ENCODE measurements at regions not wholly inside any gene's neighbourhood (a gene's known extent, or its start where the extent isn't known, plus 50 kb on each side); places are given as distances from the start of the nearest gene placed in this dataset.

DNA sequence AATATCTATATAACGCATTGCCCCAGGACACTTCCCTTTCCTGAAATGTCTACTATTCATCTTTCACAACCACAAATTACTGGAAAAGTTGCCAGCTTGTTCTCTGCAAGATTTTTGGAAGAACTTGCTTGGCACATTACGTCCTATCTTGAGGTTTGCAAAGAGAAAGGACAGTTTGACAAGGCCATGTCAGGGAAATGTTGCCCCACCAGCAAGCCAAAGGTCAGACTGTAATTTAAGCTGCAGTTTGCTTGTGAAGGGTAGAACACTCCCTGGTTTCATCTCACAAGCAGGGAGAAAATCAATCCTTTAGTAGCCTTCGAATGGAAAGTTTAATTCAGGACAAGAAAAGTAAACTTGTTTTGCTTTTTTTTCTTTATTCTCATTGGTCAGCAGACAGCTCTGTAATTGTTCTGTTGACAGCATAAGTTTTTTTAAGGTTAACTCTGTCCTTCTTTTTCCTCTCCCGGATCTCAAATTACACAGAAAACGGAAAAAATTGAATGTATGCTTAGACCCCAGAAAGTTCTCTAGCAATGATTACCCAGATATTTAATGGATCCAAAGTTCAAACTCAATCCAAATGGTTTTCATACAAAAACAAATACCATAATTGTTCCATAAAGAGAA is 541.8 kb upstream of the NRSN1 start:
- TF ChIP-seq ESRRA (CRISPR knock-in tag; IDR thresholded peaks at IDR 0.05; ENCODE audit: borderline replicate concordance) (no peak), CBFB (CRISPR knock-in tag; IDR thresholded peaks at IDR 0.05; ENCODE audit: low read depth) (no peak), TEAD1 (CRISPR knock-in tag; IDR thresholded peaks at IDR 0.05) (no peak), RELA (CRISPR knock-in tag; IDR thresholded peaks at IDR 0.05; ENCODE audit: borderline replicate concordance) (no peak), SP1 (CRISPR knock-in tag; conservative IDR thresholded peaks at IDR 0.05) (no peak), KAT7 (CRISPR knock-in tag; IDR thresholded peaks at IDR 0.05; ENCODE audit: borderline replicate concordance) (no peak), NFE2L1 (CRISPR knock-in tag; IDR thresholded peaks at IDR 0.05) (no peak)
- TF ChIP-seq, protein P1, sequence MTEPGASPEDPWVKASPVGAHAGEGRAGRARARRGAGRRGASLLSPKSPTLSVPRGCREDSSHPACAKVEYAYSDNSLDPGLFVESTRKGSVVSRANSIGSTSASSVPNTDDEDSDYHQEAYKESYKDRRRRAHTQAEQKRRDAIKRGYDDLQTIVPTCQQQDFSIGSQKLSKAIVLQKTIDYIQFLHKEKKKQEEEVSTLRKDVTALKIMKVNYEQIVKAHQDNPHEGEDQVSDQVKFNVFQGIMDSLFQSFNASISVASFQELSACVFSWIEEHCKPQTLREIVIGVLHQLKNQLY (CRISPR knock-in tag; IDR thresholded peaks at IDR 0.05), result no peak
- TF ChIP-seq, protein P2, sequence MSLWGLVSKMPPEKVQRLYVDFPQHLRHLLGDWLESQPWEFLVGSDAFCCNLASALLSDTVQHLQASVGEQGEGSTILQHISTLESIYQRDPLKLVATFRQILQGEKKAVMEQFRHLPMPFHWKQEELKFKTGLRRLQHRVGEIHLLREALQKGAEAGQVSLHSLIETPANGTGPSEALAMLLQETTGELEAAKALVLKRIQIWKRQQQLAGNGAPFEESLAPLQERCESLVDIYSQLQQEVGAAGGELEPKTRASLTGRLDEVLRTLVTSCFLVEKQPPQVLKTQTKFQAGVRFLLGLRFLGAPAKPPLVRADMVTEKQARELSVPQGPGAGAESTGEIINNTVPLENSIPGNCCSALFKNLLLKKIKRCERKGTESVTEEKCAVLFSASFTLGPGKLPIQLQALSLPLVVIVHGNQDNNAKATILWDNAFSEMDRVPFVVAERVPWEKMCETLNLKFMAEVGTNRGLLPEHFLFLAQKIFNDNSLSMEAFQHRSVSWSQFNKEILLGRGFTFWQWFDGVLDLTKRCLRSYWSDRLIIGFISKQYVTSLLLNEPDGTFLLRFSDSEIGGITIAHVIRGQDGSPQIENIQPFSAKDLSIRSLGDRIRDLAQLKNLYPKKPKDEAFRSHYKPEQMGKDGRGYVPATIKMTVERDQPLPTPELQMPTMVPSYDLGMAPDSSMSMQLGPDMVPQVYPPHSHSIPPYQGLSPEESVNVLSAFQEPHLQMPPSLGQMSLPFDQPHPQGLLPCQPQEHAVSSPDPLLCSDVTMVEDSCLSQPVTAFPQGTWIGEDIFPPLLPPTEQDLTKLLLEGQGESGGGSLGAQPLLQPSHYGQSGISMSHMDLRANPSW (CRISPR knock-in tag; conservative IDR thresholded peaks at IDR 0.05; ENCODE audit: low read depth), result no peak
- TF ChIP-seq, protein P3, sequence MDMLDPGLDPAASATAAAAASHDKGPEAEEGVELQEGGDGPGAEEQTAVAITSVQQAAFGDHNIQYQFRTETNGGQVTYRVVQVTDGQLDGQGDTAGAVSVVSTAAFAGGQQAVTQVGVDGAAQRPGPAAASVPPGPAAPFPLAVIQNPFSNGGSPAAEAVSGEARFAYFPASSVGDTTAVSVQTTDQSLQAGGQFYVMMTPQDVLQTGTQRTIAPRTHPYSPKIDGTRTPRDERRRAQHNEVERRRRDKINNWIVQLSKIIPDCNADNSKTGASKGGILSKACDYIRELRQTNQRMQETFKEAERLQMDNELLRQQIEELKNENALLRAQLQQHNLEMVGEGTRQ (CRISPR knock-in tag; IDR thresholded peaks at IDR 0.05), result no peak
- TF ChIP-seq, protein P4, sequence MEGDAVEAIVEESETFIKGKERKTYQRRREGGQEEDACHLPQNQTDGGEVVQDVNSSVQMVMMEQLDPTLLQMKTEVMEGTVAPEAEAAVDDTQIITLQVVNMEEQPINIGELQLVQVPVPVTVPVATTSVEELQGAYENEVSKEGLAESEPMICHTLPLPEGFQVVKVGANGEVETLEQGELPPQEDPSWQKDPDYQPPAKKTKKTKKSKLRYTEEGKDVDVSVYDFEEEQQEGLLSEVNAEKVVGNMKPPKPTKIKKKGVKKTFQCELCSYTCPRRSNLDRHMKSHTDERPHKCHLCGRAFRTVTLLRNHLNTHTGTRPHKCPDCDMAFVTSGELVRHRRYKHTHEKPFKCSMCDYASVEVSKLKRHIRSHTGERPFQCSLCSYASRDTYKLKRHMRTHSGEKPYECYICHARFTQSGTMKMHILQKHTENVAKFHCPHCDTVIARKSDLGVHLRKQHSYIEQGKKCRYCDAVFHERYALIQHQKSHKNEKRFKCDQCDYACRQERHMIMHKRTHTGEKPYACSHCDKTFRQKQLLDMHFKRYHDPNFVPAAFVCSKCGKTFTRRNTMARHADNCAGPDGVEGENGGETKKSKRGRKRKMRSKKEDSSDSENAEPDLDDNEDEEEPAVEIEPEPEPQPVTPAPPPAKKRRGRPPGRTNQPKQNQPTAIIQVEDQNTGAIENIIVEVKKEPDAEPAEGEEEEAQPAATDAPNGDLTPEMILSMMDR (IDR thresholded peaks at IDR 0.05), result no peak
- TF ChIP-seq, protein P5, sequence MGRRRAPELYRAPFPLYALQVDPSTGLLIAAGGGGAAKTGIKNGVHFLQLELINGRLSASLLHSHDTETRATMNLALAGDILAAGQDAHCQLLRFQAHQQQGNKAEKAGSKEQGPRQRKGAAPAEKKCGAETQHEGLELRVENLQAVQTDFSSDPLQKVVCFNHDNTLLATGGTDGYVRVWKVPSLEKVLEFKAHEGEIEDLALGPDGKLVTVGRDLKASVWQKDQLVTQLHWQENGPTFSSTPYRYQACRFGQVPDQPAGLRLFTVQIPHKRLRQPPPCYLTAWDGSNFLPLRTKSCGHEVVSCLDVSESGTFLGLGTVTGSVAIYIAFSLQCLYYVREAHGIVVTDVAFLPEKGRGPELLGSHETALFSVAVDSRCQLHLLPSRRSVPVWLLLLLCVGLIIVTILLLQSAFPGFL (CRISPR knock-in tag; IDR thresholded peaks at IDR 0.05; ENCODE audit: borderline replicate concordance), result no peak
- TF ChIP-seq, protein P6, sequence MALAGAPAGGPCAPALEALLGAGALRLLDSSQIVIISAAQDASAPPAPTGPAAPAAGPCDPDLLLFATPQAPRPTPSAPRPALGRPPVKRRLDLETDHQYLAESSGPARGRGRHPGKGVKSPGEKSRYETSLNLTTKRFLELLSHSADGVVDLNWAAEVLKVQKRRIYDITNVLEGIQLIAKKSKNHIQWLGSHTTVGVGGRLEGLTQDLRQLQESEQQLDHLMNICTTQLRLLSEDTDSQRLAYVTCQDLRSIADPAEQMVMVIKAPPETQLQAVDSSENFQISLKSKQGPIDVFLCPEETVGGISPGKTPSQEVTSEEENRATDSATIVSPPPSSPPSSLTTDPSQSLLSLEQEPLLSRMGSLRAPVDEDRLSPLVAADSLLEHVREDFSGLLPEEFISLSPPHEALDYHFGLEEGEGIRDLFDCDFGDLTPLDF (CRISPR knock-in tag; IDR thresholded peaks at IDR 0.05), result no peak
